NCI-H1930 (cell line): ENCODE measurements at regions not wholly inside any gene's neighbourhood (a gene's known extent, or its start where the extent isn't known, plus 50 kb on each side); places are given as distances from the start of the nearest gene placed in this dataset.

ENCODE experiments used
- DNase-seq, 2 experiments: peaks; one replicate each; lab custom pipeline; 2025; lab: John Stamatoyannopoulos, UW

DNA sequence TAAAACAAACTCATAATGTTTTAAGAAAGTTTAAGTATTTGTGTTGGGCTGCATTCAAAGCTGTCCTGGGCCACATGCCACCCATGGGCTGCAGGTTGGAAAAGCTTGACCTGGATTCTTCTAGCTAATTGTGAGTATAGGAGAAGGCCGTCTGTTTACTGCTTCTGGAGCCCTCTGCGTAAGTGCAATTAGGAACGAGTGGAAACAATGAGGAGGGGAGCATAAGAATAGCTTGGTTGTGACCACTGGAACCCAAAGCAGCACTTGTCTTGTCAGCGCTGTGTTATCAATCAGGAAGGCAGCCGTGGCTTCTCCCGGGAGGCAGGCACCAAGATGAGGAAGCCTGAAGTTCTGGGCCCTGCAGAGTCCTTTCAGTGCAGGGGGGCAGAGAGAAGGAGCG lies 110.4 kb upstream of the MBNL2 start:
- DNase-seq: no peak

DNA sequence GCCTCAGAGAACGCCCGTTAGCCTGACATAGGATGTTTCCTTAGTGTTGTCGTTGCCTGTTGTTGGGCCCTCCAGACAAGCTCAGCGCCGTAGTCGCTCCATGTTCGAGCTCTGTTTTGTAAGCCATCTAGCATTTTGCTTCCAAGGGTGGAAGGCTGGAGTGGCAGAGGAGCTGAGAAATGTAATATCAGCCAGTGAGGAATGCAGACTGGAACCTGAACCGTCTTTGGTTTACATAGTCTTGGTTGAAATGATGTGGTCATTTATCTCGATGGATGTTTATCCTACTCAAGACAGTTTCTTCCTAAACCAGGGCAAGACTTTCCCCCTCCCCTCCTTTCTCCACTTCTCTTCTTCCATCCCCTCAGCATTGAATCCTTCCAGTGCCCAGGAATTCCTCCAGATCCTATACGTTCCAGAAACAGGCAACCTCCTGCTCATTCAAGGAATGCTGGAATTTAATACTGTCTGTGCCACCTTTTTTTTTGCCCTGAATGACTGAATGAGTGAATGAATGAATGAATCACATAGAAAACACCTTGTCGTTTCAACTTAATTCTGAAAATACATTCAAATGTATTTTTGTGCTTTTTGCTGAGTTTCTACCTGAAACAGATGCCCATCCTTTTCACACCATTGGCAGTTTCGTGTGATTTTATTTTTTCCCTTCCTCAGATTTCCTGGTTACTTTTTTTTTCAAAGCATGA lies 109.5 kb upstream of the MBNL2 start:
- no peak for DNase-seq

DNA sequence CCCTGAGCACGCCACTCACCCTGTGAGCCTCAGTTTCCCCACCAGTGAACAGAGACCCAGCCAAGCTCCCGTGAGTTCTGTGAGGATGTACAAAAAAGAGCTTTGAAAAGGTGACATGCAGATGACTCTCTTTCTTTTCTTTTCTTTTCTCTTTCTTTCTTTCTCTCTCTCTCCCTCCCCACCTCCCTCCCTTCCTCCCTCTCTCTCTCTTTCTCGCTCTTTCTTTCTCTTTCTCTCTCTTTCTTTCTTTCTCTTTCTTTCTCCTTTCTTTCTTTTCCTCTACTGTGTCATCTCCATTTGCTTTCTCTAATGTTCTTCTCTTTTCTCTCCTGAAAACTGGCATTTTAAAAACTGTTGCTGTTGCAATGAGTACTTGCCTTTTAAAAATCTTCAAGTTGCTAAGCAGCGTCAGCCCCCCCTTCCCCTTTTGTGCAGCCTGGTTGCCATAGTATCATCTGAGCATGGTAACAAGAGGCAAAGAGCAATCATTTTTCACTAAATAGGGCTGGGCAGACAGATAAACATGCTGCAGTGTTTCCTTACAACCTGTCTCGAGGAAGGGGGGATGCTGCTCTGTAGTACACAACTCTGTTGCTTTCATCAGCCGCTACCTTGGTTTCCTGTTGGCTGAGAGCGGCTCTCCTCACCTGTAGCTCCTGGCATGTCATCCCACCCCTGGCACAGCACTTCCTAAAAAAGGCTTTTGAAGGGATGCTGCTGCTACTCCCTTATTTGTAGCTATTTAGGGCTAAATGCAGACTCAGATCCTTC lies 108.7 kb upstream of the MBNL2 start:
- no peak for DNase-seq

DNA sequence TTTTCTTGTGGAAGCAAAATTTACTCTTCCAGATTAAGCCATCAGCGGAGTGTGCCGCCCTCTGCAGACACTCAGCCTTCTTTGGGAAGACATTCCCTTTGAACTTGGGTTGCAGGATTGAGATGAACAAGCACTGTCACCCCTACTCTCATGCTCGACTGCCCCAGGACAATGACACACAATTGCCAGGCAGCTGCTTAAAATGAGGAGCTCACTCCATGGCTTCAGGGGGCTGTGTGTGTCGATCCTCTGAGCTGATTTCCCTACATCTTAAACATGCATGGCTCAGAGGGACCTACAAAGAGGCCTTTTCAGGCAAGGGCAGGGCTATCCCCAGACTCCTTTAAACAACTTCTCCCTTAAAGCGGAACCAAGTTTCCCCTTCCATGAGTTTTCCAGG lies 107.5 kb upstream of the MBNL2 start:
- no peak for DNase-seq

DNA sequence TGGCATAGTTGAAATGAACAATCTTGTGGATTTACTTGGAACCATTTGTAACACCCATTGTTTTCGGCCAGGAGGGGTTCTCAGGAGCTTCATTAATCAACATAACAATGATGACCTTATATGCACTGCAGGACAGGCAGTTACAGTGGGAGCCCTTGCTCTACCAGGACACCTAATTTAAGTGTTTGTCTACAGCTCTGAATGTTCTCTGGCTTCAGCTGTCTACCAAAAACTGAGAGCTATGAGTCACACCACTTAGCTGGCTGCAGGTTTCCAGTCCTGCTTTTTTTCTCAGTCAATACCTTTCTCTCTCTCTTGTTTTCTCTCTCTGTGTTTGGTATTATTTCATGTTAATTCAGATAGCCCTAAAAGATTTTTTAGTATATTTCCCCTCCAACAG lies 105.4 kb upstream of the MBNL2 start:
- DNase-seq: no peak

DNA sequence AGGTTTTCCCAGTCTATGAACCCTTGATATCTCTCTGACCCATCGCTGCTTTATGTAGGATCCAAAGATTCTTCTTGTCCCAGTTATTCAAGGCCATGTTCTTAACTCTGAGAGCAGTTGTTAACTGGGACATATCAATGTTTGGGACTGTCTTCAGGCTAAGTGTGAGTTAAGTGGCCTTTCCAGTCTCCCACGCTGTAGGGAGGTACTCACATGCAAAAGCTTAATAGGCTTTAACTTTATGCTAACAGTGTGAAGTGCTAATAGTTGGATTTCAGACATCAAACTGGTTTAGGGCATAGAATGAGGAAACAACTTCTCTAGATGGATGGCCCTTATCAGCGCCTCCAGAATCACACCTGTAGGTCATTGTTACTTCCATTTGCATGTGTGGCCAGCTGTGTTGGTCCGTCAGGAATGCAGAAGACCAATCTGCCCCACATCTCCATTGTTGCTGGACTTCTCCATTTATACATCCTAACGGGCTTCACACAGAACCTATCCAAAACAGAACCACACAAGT lies 104.7 kb upstream of the MBNL2 start:
- no peak for DNase-seq

DNA sequence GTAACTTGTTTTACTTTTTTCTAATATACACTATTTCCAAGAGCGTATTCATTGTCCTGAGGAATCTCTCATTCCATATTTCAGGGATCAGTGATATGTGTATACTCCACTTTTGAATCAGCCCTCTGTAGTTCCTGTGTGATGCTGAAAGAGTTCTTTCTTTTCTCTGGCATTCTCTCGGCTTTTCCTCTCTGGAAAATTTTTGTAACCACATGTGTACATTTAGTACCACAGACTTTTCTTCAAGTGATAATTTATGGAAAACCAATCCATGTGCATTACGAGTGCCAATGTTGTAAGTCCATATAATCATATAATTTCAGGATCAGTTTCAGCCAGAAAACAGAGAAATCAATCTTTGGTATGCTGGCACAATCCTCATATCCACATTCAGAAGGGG lies 102.2 kb upstream of the MBNL2 start:
- no peak for DNase-seq

DNA sequence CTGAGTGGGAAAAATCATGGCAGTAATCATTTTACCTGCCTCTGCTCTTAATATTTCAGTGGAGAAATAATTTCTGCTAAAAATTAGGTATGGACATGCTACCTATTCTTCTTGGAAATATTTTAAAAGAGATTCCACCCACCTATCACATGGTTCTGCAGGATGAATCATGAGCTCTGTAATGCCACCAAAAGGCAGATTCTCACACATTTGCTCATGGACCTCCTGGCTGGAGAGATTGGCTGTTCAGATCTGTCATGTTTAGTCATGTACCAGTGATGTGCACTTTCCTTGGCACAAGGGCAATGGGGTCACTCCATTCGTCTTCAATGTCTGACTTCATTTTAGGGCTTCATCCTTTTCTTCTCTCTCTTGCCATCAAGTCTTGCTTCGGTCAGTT lies 101.8 kb upstream of the MBNL2 start:
- DNase-seq: no peak

DNA sequence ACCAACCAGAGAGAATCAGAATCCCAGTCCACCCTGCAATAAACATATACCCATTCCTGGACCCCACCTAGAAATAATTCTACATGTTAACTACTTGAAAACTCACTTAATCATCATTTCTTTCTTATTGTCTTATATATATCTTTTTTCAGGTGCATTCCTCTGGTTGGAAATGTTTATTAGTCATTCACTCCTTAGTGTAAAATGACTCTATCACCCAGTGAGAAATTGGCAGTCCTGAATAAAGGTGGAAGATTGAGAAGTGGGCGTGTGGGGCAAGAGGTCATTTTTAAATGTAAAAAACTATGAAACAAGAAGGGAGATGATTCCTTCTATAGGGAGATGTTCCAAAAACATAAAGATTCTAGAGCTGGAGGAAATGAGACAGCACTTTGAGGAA lies 101.2 kb upstream of the MBNL2 start:
- no peak for DNase-seq

DNA sequence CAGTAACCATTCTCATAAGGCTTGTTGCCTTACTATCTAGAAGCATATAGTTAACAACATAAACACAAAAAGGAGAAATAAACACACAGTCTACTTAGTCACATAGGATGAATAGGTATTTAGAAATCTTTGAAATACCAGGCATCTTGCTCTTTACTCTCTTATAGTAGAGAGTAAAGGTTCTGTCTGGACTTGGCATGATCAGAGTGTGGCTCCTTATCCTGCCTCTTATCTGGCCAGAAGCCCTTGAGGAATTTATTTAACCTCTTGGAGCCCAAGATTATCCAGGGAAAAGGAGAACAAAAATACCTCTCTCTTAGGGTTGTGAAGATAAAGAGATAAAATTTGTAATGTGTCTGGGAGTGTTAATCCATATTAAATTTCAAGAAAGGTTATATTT lies 100.2 kb upstream of the MBNL2 start:
- no peak for DNase-seq

DNA sequence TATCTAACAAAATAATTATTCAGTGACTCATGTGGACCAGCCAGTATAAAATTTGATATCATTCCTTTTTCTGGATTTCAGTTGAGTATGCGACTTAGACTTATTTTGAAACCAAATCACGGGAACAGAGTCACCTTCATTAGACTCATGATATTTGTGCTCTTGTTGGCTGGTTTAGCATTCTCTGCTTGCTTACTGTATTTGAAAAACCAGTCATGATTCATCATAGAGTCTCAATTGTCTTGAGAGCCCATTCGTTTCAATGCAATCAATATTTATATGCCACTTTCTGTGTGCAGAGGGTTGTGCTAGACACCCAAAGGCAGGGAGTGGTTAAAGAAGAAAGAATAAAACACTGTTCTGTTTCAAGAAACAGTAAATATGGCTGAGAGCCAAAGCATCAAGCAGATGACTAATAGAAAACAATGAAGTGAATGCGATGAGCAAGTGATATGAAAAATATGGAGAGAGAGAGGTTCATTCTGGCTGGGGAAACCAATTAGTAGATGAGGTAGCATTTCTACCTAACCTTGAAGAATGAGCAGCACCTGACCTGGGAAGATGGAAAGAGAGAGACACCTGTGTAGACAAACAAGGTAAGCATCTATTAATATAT lies 99.6 kb upstream of the MBNL2 start:
- no peak for DNase-seq

DNA sequence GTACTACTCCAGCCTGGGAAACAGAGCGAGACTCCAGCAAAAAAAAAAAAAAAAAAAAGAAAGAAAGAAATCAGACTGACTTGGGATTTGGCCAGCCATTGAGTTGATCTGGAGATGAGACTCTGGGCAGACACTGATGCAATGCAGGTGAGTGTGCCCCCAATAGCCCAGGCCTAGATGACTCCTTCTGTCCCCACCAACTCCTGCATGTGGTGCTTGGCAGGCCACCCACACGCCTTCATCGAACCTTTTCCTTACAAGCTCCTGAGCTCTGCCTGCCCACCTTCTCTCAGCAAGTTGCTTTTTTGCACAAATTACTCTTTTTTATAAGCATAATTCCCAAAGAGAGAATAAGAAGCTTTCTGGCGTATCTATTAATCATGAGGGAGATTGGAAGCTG lies 97.9 kb upstream of the MBNL2 start:
- DNase-seq: no peak

DNA sequence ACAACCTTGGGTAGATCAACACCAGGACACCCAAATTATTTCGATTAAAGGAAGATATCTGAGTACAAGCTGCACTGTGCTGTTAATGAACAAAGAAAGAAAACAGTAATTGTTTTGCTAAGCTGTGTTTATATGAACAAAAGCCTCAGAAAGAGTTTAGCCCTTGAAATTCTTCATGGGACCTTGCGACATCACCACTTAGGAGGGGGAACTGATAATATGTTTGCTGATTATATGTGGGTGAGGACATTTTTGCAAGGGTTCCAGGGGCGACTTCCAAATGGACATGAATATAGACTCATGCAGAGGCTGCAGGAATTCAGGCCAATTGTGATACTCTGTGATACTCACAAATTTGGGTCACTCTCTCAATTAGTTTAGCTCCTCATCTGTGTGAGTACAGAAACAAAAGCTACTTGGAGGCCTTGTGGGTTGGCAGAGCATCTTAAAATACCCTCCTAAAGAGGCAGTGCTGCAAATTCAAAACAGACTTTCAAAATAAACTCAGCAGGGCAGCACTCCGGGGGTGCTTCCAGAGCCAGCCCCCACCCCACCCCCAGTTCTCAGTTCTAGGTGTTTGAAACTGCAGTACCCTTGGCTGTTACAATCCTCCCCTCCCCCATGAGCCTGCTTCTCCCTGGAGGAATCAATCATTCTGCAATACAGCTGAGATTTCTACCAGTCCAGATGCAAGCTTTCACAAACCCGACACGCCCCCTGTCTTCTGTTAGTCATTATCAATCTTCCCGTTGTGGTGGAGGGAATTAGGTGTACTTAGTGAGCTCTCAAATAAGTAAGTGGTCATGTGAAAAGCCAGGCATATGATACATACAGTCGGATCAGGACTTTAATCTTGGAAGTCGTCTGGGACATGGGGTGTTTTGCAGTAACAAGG lies 97.0 kb upstream of the MBNL2 start:
- no peak for DNase-seq

DNA sequence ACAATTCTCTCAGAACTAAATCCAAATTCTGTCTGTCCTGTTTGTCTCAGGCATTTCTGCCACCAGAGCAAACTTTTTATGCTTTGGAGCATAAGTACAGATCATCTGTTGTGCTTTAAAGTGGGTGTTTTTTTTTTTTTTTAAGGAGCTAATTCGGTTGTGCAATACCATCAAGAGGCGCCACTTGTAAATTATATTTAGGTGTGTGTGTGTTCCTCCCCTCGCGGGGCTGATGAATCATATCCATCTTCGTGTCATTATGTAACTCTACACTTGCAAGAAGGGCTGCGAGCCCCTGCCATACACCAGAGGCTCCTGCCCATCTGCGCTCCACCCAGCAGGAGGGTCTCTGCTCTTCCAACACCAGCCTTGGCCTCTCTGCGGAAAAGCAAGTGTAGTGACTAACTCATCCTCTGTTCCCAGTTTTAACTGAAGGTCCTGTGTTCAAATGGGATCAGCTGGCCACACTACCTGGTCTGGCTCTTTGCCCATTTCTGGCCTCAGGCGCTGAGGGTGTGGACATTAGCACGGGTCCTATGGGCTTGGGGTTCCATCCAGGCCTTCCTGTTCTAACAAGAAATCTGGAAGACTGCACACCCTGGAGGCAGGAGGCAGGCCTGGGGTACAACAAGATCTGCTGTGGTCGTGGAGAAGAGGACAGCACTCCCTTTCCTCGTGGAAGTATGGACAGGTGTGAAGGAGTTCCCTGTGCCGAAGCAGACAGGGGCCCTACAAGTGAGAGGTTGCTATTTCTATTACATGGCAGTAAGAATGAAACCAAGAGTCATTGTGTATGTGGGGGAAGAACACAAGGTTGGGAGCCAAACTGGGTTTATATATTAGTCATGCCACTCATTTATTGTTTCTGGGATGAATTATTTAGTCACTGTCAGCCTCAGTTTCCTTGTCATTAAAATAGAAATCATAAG lies 96.1 kb upstream of the MBNL2 start:
- no peak for DNase-seq

DNA sequence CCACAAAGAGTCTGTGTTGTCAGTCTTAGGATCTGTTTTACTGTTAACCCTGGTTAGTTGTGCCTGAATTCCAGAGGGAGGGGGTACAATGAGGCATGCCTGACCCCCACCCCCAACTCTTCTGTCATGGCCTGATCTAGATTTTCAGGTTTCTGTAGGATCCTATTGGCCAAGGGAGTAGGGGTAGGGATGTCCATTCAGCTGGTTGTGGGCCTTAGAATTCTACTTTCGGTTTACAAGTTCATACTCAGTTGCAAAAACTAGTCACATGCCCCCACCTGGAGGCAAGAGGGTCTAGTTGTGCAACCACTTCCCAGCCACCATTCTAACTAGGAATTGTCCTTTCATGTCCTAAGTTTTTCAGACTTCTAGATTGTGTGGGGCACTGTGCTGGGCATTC lies 94.3 kb upstream of the MBNL2 start:
- DNase-seq: no peak

DNA sequence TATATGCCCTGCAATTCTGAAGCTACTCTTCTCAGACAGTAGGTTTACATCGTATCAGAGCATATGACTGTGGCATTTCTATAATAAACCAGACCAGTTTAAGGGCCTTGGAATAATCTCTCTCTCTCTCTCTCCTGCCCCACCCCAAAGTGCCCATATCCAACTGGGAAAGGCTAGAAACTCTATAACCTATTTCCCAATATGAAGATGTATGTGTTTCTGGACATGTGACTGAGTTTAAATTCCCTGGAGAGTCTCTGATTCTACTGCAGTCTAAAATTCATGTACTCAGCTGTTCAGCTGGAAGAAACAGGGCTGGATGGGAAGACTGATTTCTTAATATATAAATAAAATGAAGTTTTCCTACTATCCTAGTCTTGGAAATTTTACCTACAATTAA lies 91.9 kb upstream of the MBNL2 start:
- no peak for DNase-seq

DNA sequence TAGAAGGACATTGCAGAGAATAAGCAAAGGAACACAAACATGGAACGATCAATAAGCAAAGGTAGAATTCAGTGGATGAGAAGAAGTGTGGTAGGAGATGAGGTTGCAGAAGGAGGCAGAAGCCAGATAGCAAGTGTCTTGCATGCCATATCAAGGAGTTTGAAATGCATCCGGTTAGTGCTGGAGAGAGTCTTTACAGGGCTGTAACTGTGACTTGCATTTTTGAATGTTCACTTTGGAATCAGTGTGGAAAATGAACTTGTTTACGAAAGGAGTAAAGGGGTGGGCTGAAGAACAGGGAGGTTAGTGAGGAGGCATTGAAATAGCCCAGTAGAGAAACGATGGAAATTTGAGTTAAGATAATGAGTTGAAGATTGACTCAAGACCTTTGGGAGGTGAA lies 90.7 kb upstream of the MBNL2 start:
- DNase-seq: no peak

DNA sequence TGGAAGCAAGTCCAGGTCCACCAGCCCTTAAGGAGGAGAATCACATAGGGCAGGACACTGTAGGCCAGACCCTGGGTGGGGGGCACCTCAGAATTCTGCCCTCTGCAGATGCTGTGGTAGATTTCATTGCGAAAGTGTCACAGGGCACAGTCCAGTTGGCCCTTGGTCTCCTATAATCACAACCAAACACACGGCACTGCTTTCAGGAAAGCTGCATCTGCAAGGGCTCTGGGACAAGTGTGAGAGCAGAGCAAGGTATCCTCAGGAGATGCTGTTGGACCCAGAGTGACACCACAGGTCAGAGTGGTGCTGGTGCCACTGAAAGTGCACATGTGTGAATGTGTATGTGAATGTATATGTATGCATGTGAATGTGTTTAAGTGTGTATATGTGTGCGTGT lies 88.6 kb upstream of the MBNL2 start:
- no peak for DNase-seq

DNA sequence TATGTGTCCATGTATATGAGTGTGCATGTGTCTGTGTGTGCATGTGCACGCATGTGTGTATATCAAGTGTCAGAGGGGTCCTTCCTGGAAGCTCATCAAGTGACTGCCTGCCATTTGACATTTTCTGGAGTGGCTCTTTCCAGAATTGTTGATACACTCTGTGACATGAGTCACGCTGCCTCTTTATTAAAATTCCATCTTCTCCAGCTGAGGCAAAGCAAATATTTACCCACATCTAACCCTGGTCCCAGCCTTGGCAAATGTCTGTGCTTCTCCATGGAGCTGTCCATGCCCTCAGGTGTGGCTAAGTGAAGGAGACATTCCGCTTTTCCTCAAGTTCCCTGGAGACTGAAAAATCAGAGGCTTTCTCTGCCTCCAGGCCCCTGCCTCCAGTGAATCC lies 88.2 kb upstream of the MBNL2 start:
- DNase-seq: no peak

DNA sequence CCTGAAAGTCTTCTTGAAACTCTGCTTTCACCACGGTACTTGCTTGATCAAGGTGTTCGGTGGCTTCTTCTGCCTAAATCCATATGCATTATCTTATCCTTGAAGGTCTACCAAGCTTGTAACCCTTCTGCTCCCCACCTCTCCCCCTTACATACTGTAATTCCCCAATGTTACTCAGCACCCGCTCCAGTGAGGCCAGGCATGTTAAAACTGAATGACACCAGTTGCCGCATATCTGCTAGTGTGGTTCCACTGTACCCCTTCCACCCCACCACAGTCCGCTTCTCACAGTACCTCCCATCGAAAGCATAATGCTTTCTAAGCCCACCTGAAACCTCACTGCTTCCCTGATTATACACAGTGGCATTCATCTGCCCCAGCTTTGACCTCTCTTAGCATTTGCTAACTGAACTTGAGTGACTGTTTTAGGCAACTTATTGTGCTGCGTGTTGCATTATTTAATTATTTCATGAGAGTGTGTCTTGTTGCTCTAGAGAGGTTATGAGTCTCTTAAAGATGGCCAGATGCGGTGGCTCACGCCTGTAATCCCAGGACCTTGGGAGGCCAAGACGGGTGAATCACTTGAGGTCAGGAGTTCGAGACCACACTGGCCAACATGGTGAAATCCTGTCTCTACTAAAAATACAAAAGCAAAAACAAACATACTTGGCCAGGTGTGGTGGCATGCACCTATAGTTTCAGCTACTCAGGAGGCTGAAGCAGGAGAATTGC lies 87.6 kb upstream of the MBNL2 start:
- no peak for DNase-seq
